ENCODE measurements at regions not wholly inside any gene's neighbourhood (a gene's known extent, or its start where the extent isn't known, plus 50 kb on each side); places are given as distances from the start of the nearest gene placed in this dataset.

- no peak for TF ChIP-seq CTCF (IDR thresholded peaks at IDR 0.05)
- TF ChIP-seq POLR2A (IDR thresholded peaks at IDR 0.05) = no peak
Observed at GRCh38 chr15:70519004-70519365, 244.4 kb downstream of the UACA start.
